GM18499 (cell line): ENCODE measurements at regions not wholly inside any gene's neighbourhood (a gene's known extent, or its start where the extent isn't known, plus 50 kb on each side); places are given as distances from the start of the nearest gene placed in this dataset.
A peak's percentile ranks its signal among the peaks of the same experiment; 100 is the strongest.

Source experiments
- ATAC-seq: cut with Tn5 transposase; IDR thresholded peaks from one replicate; pipeline ENCODE4 v1.9.1; 2021; ENCODE audit warnings: moderate number of reproducible peaks; ENCODE audit not compliant: insufficient read depth, unreplicated experiment

- no peak for ATAC-seq
These were observed 167.8 kb downstream of the CCDC71L start for GRCh38 chr7:106493041-106493731.

- ATAC-seq: no peak
These were observed 172.5 kb downstream of the CCDC71L start for GRCh38 chr7:106488465-106488864.

GRCh38 chr7:106487892-106488291 lies 173.1 kb downstream of the CCDC71L start:
- no peak for ATAC-seq

- ATAC-seq: no peak
These were observed 174.6 kb downstream of the CCDC71L start for GRCh38 chr7:106486331-106486730.

- ATAC-seq: no peak
These were observed 175.0 kb downstream of the CCDC71L start for GRCh38 chr7:106485919-106486318.

- ATAC-seq: no peak
These were observed 175.9 kb downstream of the CCDC71L start for GRCh38 chr7:106485031-106485551.

- no peak for ATAC-seq
These were observed 176.4 kb downstream of the CCDC71L start for GRCh38 chr7:106484562-106484961.

- ATAC-seq: no peak
These were observed 178.9 kb downstream of the CCDC71L start for GRCh38 chr7:106482091-106482490.

- no peak for ATAC-seq
These were observed 180.3 kb downstream of the CCDC71L start for GRCh38 chr7:106480616-106481031.

GRCh38 chr7:106480161-106480579 lies 180.8 kb downstream of the CCDC71L start:
- ATAC-seq: peak; percentile 46

GRCh38 chr7:106476751-106477150 lies 184.2 kb downstream of the CCDC71L start:
- no peak for ATAC-seq

GRCh38 chr7:106472741-106473140 lies 188.0 kb upstream of the NAMPT start:
- no peak for ATAC-seq

GRCh38 chr7:106471686-106472440 lies 187.1 kb upstream of the NAMPT start:
- ATAC-seq: no peak

- ATAC-seq: no peak
These were observed 186.2 kb upstream of the NAMPT start for GRCh38 chr7:106471021-106471420.

GRCh38 chr7:106466867-106467266 lies 182.1 kb upstream of the NAMPT start:
- ATAC-seq: no peak

GRCh38 chr7:106465704-106466468 lies 181.1 kb upstream of the NAMPT start:
- ATAC-seq: no peak

GRCh38 chr7:106464651-106465050 lies 179.9 kb upstream of the NAMPT start:
- no peak for ATAC-seq

- no peak for ATAC-seq
These were observed 179.2 kb upstream of the NAMPT start for GRCh38 chr7:106463851-106464611.

- ATAC-seq: no peak
These were observed 178.2 kb upstream of the NAMPT start for GRCh38 chr7:106462914-106463482.

GRCh38 chr7:106462365-106462859 lies 177.6 kb upstream of the NAMPT start:
- ATAC-seq: no peak
